ENCODE measurements at regions not wholly inside any gene's neighbourhood (a gene's known extent, or its start where the extent isn't known, plus 50 kb on each side); places are given as distances from the start of the nearest gene placed in this dataset.

DNA sequence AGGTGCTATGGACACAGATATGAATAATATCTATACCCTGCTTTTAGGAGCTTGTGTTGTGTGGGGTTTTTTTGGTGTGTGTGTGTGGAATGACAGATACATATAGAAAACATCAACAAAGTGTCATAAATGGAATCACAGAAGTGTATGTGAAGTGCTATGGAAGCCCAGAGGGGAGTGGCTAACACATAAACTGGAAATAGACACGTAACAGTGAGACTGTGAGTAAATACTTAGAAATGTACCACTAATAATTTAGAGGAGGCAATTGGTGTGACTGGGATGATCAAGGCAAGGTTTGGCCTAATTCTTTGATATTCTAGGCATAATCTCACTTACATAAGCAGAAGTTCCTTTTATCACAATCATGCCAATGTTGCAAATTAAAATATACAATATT, 169.3 kb upstream of the TENM4 start:
- FAIRE-seq = no peak
- no peak for DNase-seq (ENCODE audit: low read depth in 1 of 2, low spot score in 1 of 2)
- Histone ChIP-seq H3K4me1 (no peaks in the 10 kb centered on the region), H3K9me3 (no peaks in the 10 kb centered on the region), H3K4me3 (no peak overlapping the region), H3K27ac (no peak overlapping the region), H3K4me2 (no peak overlapping the region)
- no peak for TF ChIP-seq CHD4 (IDR thresholded peaks at IDR 0.05; ENCODE audit: borderline replicate concordance)
- TF ChIP-seq BHLHE40 (IDR thresholded peaks at IDR 0.05; ENCODE audit: low read depth, low read length) = no peak
- no peak for TF ChIP-seq NPAS2 (CRISPR knock-in tag; IDR thresholded peaks at IDR 0.05; ENCODE audit: borderline replicate concordance)
- TF ChIP-seq POLR2AphosphoS2 (conservative IDR thresholded peaks at IDR 0.05; ENCODE audit: low read length) = no peak
- no peak for TF ChIP-seq ESRRA (IDR thresholded peaks at IDR 0.05; ENCODE audit: borderline replicate concordance, low read length)
- no peak for TF ChIP-seq CHD2 (IDR thresholded peaks at IDR 0.05; ENCODE audit: low read length, partially characterized antibody)
- TF ChIP-seq, protein P1, sequence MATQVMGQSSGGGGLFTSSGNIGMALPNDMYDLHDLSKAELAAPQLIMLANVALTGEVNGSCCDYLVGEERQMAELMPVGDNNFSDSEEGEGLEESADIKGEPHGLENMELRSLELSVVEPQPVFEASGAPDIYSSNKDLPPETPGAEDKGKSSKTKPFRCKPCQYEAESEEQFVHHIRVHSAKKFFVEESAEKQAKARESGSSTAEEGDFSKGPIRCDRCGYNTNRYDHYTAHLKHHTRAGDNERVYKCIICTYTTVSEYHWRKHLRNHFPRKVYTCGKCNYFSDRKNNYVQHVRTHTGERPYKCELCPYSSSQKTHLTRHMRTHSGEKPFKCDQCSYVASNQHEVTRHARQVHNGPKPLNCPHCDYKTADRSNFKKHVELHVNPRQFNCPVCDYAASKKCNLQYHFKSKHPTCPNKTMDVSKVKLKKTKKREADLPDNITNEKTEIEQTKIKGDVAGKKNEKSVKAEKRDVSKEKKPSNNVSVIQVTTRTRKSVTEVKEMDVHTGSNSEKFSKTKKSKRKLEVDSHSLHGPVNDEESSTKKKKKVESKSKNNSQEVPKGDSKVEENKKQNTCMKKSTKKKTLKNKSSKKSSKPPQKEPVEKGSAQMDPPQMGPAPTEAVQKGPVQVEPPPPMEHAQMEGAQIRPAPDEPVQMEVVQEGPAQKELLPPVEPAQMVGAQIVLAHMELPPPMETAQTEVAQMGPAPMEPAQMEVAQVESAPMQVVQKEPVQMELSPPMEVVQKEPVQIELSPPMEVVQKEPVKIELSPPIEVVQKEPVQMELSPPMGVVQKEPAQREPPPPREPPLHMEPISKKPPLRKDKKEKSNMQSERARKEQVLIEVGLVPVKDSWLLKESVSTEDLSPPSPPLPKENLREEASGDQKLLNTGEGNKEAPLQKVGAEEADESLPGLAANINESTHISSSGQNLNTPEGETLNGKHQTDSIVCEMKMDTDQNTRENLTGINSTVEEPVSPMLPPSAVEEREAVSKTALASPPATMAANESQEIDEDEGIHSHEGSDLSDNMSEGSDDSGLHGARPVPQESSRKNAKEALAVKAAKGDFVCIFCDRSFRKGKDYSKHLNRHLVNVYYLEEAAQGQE (IDR thresholded peaks at IDR 0.05) = no peak
- no peak for TF ChIP-seq CBX8 (IDR thresholded peaks at IDR 0.05)
- no peak for TF ChIP-seq KDM1A (IDR thresholded peaks at IDR 0.05; ENCODE audit: low read depth)
- no peak for TF ChIP-seq RFX5 (IDR thresholded peaks at IDR 0.05)
- no peak for TF ChIP-seq SMC3 (IDR thresholded peaks at IDR 0.05)
- TF ChIP-seq ZC3H11A (IDR thresholded peaks at IDR 0.05) = no peak
- TF ChIP-seq FOSB (CRISPR knock-in tag; IDR thresholded peaks at IDR 0.05) = no peak
- no peak for TF ChIP-seq TFCP2L1 (CRISPR knock-in tag; IDR thresholded peaks at IDR 0.05)
- TF ChIP-seq, protein P2, sequence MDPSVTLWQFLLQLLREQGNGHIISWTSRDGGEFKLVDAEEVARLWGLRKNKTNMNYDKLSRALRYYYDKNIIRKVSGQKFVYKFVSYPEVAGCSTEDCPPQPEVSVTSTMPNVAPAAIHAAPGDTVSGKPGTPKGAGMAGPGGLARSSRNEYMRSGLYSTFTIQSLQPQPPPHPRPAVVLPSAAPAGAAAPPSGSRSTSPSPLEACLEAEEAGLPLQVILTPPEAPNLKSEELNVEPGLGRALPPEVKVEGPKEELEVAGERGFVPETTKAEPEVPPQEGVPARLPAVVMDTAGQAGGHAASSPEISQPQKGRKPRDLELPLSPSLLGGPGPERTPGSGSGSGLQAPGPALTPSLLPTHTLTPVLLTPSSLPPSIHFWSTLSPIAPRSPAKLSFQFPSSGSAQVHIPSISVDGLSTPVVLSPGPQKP (IDR thresholded peaks at IDR 0.05; ENCODE audit: low read depth, low read length) = no peak
- TF ChIP-seq, protein P3, sequence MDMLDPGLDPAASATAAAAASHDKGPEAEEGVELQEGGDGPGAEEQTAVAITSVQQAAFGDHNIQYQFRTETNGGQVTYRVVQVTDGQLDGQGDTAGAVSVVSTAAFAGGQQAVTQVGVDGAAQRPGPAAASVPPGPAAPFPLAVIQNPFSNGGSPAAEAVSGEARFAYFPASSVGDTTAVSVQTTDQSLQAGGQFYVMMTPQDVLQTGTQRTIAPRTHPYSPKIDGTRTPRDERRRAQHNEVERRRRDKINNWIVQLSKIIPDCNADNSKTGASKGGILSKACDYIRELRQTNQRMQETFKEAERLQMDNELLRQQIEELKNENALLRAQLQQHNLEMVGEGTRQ (IDR thresholded peaks at IDR 0.05) = no peak
- POLR2A ChIA-PET = no interaction called here
- CTCF ChIA-PET = no interaction called here
- no peak for ATAC-seq
- WGBS (ENCODE audit: missing lambda C conversion rate) = 3% methylated on average over 1 of the region's 1 CpG

DNA sequence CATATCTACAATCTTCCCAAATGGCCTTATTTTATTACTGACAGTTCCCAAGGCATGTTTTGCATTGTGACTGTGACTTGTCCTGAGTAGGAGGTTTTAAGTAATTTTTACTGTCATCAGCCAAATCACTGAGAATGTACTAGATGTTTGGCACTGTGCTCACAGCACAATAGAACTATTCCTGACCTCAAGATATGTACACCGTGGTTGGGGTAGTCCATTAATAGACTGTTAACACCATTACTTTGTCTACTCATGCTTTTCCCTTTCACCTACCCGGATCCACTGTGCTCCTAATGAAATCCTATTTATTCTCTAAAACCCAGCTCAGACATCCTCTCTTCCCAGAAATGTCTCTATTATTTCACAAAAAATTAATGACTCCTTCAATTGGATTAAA, 168.7 kb upstream of the TENM4 start:
- no peaks in the 10 kb centered on the region for H3K9me3 ChIP-seq
- no peak overlapping the region for H3K27ac ChIP-seq
- no peak for FAIRE-seq
- no peak overlapping the region for H3K4me3 ChIP-seq
- H3K4me2 ChIP-seq = no peak overlapping the region
- ChIA-PET POLR2A (no interaction called here), CTCF (no interaction called here)
- 0% methylated on average over 2 of the region's 2 CpGs for WGBS (ENCODE audit: missing lambda C conversion rate)
- no peak for ATAC-seq
- TF ChIP-seq RAD21 (conservative IDR thresholded peaks at IDR 0.05 in 1 of 2, IDR thresholded peaks at IDR 0.05 in 1 of 2) (no peak), RNF2 (IDR thresholded peaks at IDR 0.05; ENCODE audit: borderline replicate concordance, low read depth) (no peak), ESRRA (IDR thresholded peaks at IDR 0.05; ENCODE audit: borderline replicate concordance, low read length) (no peak), ZFP36 (IDR thresholded peaks at IDR 0.05; ENCODE audit: borderline replicate concordance, partially characterized antibody) (no peak), SMC3 (IDR thresholded peaks at IDR 0.05) (no peak), FOXS1 (CRISPR knock-in tag; IDR thresholded peaks at IDR 0.05) (no peak), HOXB5 (CRISPR knock-in tag; IDR thresholded peaks at IDR 0.05) (no peak), TP53 (CRISPR knock-in tag; IDR thresholded peaks at IDR 0.05) (no peak), POLR2AphosphoS2 (conservative IDR thresholded peaks at IDR 0.05; ENCODE audit: low read length) (no peak), CBX8 (IDR thresholded peaks at IDR 0.05) (no peak), JUNB (IDR thresholded peaks at IDR 0.05) (no peak), TFCP2L1 (CRISPR knock-in tag; IDR thresholded peaks at IDR 0.05) (no peak), CHD2 (IDR thresholded peaks at IDR 0.05; ENCODE audit: low read length, partially characterized antibody) (no peak), HOXA7 (CRISPR knock-in tag; IDR thresholded peaks at IDR 0.05) (no peak), SREBF2 (IDR thresholded peaks at IDR 0.05) (no peak)
- TF ChIP-seq, protein P4, sequence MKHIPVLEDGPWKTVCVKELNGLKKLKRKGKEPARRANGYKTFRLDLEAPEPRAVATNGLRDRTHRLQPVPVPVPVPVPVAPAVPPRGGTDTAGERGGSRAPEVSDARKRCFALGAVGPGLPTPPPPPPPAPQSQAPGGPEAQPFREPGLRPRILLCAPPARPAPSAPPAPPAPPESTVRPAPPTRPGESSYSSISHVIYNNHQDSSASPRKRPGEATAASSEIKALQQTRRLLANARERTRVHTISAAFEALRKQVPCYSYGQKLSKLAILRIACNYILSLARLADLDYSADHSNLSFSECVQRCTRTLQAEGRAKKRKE (CRISPR knock-in tag; IDR thresholded peaks at IDR 0.05; ENCODE audit: low read depth) = no peak
- TF ChIP-seq, protein P5, sequence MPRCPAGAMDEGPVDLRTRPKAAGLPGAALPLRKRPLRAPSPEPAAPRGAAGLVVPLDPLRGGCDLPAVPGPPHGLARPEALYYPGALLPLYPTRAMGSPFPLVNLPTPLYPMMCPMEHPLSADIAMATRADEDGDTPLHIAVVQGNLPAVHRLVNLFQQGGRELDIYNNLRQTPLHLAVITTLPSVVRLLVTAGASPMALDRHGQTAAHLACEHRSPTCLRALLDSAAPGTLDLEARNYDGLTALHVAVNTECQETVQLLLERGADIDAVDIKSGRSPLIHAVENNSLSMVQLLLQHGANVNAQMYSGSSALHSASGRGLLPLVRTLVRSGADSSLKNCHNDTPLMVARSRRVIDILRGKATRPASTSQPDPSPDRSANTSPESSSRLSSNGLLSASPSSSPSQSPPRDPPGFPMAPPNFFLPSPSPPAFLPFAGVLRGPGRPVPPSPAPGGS (IDR thresholded peaks at IDR 0.05) = no peak
- TF ChIP-seq, protein P6, sequence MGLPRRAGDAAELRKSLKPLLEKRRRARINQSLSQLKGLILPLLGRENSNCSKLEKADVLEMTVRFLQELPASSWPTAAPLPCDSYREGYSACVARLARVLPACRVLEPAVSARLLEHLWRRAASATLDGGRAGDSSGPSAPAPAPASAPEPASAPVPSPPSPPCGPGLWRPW (IDR thresholded peaks at IDR 0.05) = no peak
- TF ChIP-seq, protein P7, sequence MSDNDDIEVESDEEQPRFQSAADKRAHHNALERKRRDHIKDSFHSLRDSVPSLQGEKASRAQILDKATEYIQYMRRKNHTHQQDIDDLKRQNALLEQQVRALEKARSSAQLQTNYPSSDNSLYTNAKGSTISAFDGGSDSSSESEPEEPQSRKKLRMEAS (IDR thresholded peaks at IDR 0.05) = no peak
- H3K4me1 ChIP-seq = no peaks in the 10 kb centered on the region
- no peak for DNase-seq (ENCODE audit: low read depth in 1 of 2, low spot score in 1 of 2)
